HG03095 (cell line): ENCODE measurements at regions not wholly inside any gene's neighbourhood (a gene's known extent, or its start where the extent isn't known, plus 50 kb on each side); places are given as distances from the start of the nearest gene placed in this dataset.
"Not testable (repeated sequence)": the region's sequence is repeated elsewhere in the genome, so short reads cannot be mapped to it uniquely, and the experiment has no call there.

Source experiments
- ATAC-seq: cut with Tn5 transposase; IDR thresholded peaks from one replicate; pipeline ENCODE4 v1.9.1; 2021; ENCODE audit warnings: moderate library complexity; ENCODE audit not compliant: unreplicated experiment

- ATAC-seq, result no peak
Observed at GRCh38 chr9:29999645-30000044, 2384.8 kb upstream of the ACO1 start.

- ATAC-seq, result no peak
Observed at GRCh38 chr9:30010691-30011090, 2373.8 kb upstream of the ACO1 start.

- ATAC-seq, result no peak
Observed at GRCh38 chr9:30012622-30013021, 2371.8 kb upstream of the ACO1 start.

DNA sequence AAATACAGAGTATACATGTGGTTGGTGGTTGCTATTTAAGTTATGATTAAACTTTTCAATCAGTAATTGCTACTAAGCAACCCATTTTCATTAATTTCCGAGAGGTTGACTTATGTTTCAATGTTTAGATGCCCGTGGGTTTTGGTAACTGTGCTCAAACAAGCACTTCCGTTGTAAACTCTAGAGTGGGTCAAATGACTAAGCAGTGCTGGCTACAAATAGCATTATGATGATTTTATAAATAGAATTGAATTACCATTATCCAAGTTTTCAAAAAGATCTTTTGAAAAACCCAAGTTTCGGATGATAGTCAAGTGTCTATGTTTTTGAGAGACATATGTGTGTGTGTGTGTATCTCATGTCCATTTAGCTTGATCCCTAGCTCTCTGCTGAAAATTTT lies 2369.4 kb upstream of the ACO1 start:
- ATAC-seq, result no peak

DNA sequence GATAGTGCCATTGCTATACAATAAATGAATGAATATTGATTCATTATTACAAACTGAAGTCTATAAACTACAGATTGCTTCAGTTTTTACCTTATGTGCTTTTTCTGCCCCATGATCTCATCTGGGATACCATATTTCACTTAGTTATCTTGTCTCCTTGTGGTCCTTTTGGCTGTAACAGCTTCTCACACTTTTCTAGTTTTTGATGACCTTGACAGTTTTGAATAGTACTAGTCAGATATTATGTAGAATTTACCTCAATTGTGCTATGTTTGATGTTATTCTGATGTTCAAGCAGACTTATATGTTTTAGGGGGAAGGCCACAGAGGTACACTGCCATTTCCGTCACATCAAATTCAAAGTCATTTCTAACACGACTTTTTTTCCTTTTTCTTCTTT lies 2364.3 kb upstream of the ACO1 start:
- no peak for ATAC-seq

GRCh38 chr9:30035761-30036160 lies 2348.7 kb upstream of the ACO1 start:
- no peak for ATAC-seq

- no peak for ATAC-seq
Observed at GRCh38 chr9:30036558-30036957, 2347.9 kb upstream of the ACO1 start.

DNA sequence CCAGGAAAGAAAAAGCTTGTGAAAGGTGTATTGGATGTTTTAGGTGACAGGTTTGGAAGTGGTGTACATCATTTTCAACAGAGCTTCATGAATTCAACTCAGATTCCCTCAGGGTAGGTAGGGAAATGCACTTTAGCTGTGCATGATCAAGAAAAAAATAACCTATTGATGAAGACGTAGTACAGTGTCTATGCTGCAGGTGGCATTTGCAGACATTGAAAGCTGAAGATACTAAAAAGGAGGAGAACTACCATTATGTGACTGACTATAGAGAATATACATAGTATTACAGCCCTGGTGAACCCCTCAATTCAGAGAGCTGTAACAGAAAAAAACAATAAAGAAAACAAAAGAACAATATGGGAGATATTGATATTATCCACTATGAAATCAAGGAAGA lies 2344.7 kb upstream of the ACO1 start:
- no peak for ATAC-seq

DNA sequence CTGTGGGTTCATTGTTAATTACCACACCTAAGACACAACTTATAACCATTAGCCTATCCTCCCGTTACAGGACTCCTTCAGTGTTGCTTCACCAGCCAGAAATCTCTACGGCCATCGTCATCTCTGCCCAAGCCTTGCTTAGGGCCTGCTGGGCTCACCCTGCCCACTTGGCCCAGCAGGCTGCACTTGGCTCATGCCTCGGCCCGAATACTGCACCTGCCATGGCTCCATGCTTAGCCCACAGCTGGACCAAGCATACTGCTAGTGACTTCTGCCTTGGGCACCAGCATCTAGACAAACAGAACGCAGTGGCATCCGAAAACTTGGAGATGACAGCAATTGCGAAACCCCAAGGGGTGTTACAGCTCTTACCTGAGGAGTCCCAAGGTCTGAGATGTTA lies 2336.0 kb upstream of the ACO1 start:
- ATAC-seq, result no peak

- ATAC-seq, result no peak
Observed at GRCh38 chr9:30058463-30058862, 2326.0 kb upstream of the ACO1 start.

GRCh38 chr9:30060976-30061375 lies 2323.5 kb upstream of the ACO1 start:
- ATAC-seq, result no peak

- no peak for ATAC-seq
Observed at GRCh38 chr9:30065888-30066287, 2318.6 kb upstream of the ACO1 start.

GRCh38 chr9:30069236-30069635 lies 2315.2 kb upstream of the ACO1 start:
- not testable (repeated sequence) for ATAC-seq

GRCh38 chr9:30075022-30075421 lies 2309.4 kb upstream of the ACO1 start:
- ATAC-seq, result no peak

DNA sequence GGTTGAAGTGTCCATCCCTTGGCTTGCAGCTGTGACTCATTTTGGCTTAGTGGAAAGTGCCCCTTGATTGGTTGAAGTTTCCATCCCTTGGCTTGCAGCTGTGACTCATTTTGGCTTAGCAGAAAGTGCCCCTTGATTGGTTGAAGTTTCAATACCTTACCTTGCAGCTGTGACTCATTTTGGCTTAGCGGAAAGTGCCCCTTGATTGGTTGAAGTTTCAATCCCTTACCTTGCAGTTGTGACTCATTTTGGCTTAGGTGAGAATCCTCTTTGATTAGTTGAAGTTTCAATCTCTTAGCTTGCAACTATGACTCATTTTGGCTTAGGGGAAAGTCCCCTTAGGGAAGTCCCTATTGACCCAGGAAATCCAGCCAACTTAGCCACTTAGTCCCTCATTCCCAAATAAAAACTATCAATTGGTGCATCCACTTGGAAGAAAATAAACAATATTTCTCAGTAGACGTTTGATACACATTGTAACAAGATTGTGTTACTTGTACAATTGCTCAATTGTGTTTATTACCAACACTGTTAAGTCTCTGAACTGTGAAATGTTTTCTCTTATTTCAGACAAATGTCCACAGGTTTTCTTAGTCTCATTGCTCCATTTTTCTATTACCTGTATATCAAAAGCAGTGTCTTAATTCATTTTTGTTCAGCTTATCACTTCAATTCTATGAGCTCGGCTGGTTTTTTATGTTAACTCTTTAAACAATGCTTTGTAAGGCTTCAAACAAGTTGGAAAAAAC lies 2308.8 kb upstream of the ACO1 start:
- peak; percentile 86 for ATAC-seq

GRCh38 chr9:30078195-30078594 lies 2306.2 kb upstream of the ACO1 start:
- no peak for ATAC-seq

- ATAC-seq, result no peak
Observed at GRCh38 chr9:30089428-30089827, 2295.0 kb upstream of the ACO1 start.

DNA sequence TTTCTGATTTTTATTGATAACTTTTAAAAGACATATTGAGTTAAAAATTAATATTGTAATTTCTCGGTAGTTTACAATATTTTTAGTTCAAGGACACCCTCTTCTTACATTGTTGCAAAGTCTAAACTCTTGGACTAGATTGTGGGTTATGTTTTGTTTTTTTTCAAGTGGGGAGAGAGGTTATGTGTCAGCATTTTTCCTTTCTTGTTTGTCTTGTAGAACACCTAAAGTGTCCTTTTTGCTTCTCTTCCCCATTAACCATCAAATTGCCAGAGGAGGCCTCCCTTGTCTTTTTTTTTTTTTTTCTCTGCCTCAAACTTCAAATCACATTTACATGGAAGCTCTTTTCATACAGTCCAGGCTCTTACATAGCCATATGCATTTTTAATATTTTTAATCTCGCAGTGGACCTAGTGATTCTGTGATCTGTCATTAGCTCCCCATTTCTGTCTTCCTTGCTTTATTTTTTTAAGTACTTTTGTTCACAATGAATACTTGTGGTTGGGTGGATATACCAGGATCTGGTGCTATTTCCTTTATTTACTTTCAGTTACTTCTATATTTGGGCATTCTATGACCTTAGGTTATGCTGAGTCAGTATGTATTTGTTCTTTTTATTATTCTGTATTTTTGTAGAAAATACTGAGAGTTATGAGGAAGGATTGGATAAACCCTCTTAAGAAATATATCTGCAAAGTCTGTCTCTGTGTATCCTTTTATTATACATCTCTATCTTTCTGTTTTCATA lies 2280.6 kb upstream of the ACO1 start:
- ATAC-seq, result no peak

- not testable (repeated sequence) for ATAC-seq
Observed at GRCh38 chr9:30107134-30107533, 2277.3 kb upstream of the ACO1 start.

DNA sequence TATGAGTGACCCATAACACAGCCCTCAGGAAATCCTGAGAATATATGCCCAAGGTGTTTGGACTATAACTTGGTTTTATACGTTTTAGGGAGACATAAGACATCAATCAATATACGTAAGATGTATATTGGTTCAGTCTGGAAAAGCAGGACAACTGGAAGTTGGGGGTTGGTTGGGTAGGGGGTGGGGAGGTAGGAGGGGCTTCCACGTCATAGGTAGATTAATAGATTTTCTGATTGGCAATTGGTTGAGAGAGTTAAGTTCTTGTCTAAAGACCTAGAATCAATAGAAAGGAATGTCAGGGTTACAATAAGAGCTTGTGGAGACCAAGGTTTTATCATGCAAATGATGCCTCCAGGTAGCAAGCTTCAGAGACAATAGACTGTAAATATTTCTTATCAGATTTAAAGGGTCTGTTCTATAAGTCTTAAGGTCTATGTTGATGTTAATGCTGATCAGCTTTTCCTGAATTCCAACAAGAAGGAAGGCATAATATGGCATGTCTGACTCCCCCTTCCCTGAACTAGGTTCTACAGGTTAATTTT lies 2267.7 kb upstream of the ACO1 start:
- ATAC-seq, result no peak

- no peak for ATAC-seq
Observed at GRCh38 chr9:30120666-30121065, 2263.8 kb upstream of the ACO1 start.

DNA sequence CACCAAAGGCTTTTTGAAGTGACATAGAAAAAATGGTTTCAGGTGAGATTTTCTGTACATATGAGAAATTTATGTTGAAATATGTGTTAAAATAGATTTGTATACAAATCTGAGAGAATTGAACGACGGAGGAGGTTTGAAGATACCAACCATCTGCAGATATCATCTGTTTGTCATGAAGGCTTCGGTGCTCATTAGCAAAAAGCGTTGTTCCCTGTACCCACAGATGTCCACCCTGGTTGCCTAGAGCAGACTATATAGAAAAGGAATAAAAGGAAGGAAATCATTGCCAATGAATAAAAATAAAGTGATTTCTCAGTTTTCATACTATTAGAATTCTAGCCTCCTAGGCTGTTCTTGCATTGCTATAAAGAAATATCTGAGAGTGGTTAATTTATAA lies 2262.8 kb upstream of the ACO1 start:
- ATAC-seq, result no peak
